ENCODE measurements at regions not wholly inside any gene's neighbourhood (a gene's known extent, or its start where the extent isn't known, plus 50 kb on each side); places are given as distances from the start of the nearest gene placed in this dataset.
"Not testable (repeated sequence)": the region's sequence is repeated elsewhere in the genome, so short reads cannot be mapped to it uniquely, and the experiment has no call there.

GRCh38 chr11:80778432-80778831 lies 1337.6 kb upstream of the TENM4 start:
- no peak for DNase-seq (ENCODE audit: low read depth)

- no peak for DNase-seq (ENCODE audit: low read depth)
Observed at GRCh38 chr11:80773919-80774318, 1333.1 kb upstream of the TENM4 start.

- no peak for DNase-seq (ENCODE audit: low read depth)
Observed at GRCh38 chr11:80771017-80771416, 1330.2 kb upstream of the TENM4 start.

GRCh38 chr11:80758787-80759186 lies 1318.0 kb upstream of the TENM4 start:
- DNase-seq (ENCODE audit: low read depth) = no peak

- DNase-seq (ENCODE audit: low read depth) = no peak
Observed at GRCh38 chr11:80748207-80748925, 1307.5 kb upstream of the TENM4 start.

- no peak for DNase-seq (ENCODE audit: low read depth)
Observed at GRCh38 chr11:80746300-80746699, 1305.5 kb upstream of the TENM4 start.

- no peak for DNase-seq (ENCODE audit: low read depth)
Observed at GRCh38 chr11:80745416-80745815, 1304.6 kb upstream of the TENM4 start.

- no peak for DNase-seq (ENCODE audit: low read depth)
Observed at GRCh38 chr11:80733790-80734189, 1293.0 kb upstream of the TENM4 start.

- no peak for DNase-seq (ENCODE audit: low read depth)
Observed at GRCh38 chr11:80733361-80733760, 1292.5 kb upstream of the TENM4 start.

GRCh38 chr11:80727315-80727714 lies 1286.5 kb upstream of the TENM4 start:
- no peak for DNase-seq (ENCODE audit: low read depth)

- no peak for DNase-seq (ENCODE audit: low read depth)
Observed at GRCh38 chr11:80726236-80726635, 1285.4 kb upstream of the TENM4 start.

GRCh38 chr11:80724366-80724765 lies 1283.5 kb upstream of the TENM4 start:
- no peak for DNase-seq (ENCODE audit: low read depth)

- no peak for DNase-seq (ENCODE audit: low read depth)
Observed at GRCh38 chr11:80722629-80723028, 1281.8 kb upstream of the TENM4 start.

- DNase-seq (ENCODE audit: low read depth) = no peak
Observed at GRCh38 chr11:80720295-80720694, 1279.5 kb upstream of the TENM4 start.

GRCh38 chr11:80719292-80719646 lies 1278.4 kb upstream of the TENM4 start:
- no peak for DNase-seq (ENCODE audit: low read depth)

- DNase-seq (ENCODE audit: low read depth) = no peak
Observed at GRCh38 chr11:80718611-80719291, 1277.9 kb upstream of the TENM4 start.

GRCh38 chr11:80702264-80702663 lies 1261.4 kb upstream of the TENM4 start:
- no peak for DNase-seq (ENCODE audit: low read depth)

GRCh38 chr11:80700386-80700785 lies 1259.6 kb upstream of the TENM4 start:
- DNase-seq (ENCODE audit: low read depth) = no peak

GRCh38 chr11:80699406-80700177 lies 1258.8 kb upstream of the TENM4 start:
- DNase-seq (ENCODE audit: low read depth) = not testable (repeated sequence)

GRCh38 chr11:80698637-80699036 lies 1257.8 kb upstream of the TENM4 start:
- DNase-seq (ENCODE audit: low read depth) = no peak

- no peak for DNase-seq (ENCODE audit: low read depth)
Observed at GRCh38 chr11:80694385-80694784, 1253.6 kb upstream of the TENM4 start.

GRCh38 chr11:80687941-80688340 lies 1247.1 kb upstream of the TENM4 start:
- DNase-seq (ENCODE audit: low read depth) = no peak

- DNase-seq (ENCODE audit: low read depth) = no peak
Observed at GRCh38 chr11:80686889-80687288, 1246.1 kb upstream of the TENM4 start.
